UCSD-AML1 (cell line): ENCODE measurements at regions not wholly inside any gene's neighbourhood (a gene's known extent, or its start where the extent isn't known, plus 50 kb on each side); places are given as distances from the start of the nearest gene placed in this dataset.

ENCODE experiments used
- DNase-seq: peaks from one replicate; lab custom pipeline; 2025; ENCODE audit not compliant: unreplicated experiment; lab: John Stamatoyannopoulos, UW

DNA sequence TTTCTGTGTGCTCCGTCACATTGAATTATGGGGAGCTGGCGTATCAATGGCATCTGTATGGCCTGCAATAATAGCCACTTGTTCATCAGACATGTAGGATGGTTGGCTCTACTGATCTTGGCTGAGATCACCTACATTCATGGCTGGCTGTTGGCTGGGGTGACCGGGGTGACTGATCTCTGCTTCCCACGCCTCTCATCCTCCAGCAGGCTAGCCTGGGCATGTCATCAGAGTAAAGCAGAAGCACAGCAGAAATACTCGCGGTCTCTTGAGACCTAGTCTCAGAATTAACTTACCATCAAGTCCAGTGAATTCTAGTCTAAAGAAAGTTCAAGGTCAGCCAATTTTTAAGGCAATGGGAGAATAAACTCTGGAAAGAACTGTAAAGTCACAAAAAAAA is 257.7 kb upstream of the GLI3 start:
- DNase-seq = no peak

DNA sequence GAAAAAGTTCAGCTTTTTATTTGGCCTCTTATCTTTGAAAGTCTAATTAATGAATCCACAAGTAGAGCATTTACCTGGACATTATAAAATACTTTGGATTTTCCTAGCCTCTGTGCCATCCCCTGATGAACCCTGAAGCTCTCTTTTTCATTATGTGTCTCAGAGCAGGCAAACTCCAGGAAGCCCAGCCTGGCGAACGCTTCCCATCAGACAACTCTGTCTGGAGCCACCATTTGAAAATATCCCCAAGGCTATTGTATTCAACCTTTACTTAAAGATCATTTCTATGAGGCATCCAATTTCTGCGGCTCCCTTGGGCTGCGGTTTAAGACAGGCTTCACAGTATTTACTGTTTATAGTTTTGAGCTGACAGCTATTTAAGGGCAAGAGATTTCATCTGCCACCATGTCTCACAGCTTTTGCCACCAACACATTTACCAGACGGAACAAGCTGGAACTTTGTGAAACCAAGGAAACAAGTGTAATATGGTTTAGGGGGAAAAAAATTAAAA is 257.2 kb upstream of the GLI3 start:
- DNase-seq = no peak

DNA sequence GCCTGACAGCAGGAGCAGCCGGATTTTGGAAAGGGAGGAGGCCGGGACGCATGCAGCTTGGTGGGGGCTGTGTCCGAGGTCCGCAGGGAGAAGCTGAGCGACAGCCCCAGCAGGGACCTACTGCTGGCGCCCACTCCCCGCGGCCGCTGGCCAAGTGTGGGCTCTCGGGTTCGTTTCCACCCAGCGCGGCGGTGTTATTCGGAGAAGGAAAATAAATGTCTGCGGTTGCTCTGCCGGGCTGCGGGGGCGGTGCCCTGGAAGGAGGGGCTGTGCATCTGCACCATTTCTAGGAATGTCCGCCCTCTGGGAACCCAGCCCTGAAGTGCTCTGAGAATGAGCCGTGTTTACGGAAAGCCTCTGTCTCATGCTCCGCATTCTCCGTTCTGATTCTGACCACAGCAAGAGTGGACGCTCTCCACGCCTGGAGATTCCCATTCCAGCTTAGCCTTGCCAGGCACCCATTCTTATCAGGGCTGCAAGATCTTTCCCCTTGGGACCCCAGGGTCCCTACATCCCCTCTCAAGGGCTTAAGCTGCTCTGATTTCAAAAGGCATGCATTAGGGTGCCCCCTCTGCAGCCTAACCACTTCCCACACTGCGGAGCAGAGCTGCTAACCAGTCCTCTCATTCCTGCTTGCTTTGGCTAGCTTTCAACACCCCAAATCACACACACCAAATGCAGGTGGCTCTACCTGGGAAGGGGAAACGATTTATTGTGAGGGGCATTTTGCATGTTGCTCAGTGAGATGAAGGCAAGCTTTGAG is 256.6 kb upstream of the GLI3 start:
- no peak for DNase-seq

DNA sequence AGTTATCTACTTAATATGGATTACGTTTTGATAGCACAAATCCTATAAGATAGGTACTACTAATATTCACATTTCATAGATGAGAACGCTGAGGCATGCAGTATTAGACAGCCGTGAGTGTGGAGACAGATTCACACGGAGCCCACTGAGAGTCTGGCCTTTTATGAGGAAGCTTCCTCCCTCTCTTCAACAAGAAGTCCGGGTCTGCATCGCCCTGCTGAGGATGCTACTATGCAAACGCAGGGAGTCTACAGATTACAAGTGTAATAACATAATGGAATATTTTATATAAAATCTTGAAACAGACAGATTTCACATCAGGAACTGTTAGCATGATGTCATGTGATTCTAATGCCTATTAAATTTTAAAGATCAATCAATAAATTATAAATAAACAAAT is 255.9 kb upstream of the GLI3 start:
- DNase-seq = no peak

DNA sequence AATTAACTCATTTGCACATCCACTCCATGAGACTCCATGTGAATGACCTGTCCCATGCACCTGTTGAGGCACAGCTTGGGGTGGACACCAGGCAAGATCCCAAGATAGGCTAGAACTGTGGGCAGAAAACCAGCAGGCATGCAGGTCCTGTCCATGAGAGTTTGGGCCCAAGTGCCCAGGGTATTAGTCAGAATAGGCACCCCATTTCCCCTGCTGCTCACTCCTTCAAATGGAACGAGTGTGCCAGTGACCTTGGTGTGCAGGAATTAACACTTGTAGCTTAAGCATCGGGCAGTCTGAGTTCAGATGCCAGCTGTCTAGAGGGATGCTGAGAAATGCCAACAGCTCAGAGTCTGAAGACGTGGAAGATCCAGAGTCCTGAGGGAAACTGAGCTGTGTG is 254.1 kb upstream of the GLI3 start:
- no peak for DNase-seq

DNA sequence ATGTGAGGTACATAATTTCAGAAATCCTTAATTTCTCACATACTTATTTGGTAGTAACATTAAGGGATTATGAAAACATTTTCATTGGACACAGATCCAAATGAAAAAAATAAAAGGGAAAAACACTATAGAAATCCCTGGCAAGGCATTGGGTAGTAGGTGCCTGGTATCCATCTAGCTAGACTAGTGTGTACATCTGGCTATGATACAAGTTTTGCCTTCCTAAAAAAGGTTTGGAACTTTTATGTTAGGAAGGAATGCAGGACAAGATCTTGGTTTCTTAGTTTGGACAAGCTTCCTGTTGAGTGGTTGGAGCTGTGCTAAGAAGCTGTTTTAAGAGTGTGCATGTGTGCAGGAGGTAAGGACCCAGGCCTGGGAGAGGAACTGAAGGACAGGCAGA is 252.3 kb upstream of the GLI3 start:
- no peak for DNase-seq

DNA sequence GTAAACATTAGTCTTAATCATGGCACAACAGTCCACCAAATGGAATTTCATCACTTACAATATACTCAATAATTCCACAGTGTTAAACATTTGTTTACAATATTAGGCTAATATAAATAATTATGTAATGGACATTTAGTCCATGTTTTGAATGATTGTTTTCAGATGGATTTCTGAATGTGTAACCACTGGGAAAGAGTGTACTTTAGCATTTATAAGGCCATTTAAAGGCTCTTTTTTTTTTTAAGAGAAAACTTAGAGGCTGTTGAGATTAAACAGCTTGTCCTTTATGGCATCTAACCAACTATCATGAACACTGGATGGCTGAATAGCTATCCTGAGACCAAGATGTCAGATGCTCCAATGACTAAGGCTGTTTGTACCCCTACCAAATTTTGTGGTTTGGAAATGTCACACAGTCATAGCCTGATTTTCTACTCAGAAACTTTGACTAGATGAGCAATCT is 248.3 kb upstream of the GLI3 start:
- no peak for DNase-seq

DNA sequence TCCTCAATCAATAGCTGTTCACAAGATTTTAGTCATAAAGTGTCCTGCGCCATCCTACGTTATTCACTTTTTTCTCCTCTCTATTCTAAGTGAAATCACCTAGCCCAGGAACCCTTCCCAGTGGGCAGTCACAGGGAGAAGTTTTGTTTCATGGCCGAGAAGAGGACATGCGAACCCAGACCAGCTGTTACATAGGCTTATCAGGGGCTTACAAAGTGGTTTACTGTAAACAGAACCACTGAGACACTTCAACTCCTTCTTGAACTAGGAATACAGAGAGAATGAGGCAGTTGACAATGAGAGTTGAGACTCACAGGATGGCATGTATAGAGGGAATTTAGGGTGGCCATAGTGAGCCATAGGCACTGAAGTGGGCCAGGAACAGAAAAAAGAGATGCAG is 246.9 kb upstream of the GLI3 start:
- DNase-seq = no peak

DNA sequence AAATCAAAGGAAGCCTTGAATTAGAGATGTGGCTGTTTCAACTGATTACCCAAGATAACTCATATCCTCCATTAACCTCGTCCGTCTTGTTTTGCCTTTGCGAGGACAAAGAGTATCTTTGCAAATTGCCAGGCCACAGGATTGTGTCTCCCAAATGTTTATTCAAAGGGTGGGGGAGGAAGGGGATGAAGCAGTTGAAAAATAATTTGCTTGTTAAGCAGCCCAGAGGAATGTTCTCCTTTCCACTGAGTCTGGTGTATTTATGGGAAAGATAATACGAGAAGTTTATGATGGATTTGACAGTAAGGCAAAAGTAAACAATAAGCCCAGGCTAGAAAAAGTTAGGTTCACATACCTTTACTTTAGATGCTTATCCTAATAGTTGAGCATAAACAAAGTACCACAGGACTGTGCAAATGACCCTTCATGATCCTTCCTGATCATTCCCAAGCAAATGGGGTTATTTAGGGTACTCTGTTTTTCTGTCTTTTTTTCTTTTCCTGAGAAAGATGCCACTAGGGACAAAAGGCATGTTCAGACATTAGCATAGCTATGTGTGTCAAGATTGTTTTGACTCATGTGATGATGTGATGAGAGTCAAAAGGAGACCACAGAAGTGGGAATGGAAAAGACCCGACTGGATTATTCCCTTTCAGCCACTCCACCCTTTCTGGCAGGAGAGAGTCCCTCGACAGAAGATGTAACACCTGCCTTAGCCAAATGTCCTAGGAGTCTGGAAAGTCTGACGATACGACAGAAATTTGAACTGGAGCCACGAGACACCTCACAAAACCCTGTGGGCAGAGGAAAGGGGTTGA is 243.0 kb upstream of the GLI3 start:
- DNase-seq = no peak

DNA sequence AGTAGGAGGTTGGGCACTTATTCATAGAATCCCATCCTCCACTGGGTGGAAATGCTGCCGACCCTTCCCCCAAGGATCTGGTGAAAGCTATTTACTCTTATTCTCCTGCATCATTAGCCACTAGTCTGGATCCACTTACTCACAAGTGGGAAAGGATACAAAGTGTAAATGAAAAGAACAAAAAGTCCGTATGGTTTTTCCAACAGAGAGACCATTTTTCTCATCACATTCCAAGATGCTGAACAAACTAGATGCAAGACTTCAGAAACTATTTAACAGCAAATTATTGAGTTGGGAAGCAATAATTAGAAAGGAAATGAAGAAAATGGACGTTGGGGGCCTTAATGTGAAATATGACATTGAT is 242.4 kb upstream of the GLI3 start:
- no peak for DNase-seq

DNA sequence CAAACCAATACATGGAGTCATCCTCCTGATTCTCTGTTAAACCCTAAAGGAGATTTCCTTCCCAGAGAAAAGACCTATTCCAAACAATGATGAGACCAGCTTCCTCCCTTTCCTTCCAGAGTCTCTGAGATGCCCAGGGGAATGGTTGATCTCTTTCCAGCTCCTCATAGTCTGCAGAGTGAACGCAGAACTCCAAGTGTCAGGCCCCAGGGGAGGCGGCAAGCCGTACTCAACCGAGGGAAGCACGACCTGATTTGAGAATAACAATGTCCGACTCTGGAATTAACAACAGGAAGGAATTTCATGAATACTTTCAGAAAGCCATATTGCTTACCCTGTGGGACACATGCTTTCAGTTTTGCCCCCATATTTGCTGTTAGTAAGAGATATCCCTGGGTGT is 241.7 kb upstream of the GLI3 start:
- DNase-seq = no peak

DNA sequence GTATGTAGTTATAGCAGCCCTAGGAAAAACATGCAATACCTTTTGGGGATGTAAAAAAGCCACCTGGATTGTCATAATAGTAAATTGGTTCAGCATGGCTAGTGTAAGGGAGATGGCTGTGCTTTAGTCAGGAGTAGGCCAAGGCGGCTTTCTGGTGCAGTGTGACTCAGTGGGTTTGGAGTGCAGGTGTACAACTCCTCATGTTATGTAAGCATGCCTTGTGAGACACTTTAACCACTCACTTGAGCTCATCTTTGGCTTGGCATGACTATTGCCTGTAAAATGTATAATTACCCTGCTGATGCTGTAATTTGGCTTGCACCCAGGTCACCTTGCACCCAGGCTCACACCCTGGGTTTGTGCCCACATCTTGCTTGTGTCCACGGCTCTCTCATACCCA is 239.2 kb upstream of the GLI3 start:
- DNase-seq = no peak

DNA sequence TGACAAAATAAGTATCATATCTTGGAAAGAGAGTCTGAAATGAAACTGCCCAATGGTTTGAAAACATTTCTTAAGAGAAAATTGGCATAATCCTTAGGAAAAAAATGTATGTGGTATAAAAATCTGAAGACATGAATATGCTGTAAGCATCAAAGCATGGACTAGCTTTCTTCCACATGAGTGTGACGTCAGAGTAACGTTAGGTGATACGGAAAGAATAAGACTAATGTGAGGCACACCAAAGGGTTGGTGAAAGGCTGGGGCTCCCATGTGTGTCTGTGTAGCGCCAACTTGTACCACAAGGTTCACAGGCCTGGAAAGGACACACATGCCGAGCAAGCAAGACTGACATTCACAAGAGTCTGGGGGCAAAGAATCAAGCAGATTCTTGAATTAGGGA is 238.1 kb upstream of the GLI3 start:
- no peak for DNase-seq

DNA sequence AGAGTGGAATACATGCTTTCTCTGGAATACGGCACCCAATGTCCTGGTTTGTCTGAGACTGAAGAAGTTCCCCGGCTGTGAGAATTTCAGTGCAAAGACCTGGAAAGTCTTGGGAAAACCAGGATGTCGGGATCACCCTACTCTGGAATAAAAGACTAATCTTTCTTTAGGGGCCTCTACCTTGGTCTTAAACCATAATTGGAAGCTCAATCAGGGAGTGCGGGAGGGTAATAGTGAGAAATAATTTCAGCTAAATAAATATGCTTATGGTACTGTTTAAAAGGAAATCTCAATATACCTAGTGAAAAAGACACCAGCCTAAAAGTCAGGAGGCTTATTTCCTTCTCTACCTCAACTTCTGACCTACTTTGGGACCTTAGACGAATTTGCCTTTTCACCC is 236.1 kb upstream of the GLI3 start:
- no peak for DNase-seq

DNA sequence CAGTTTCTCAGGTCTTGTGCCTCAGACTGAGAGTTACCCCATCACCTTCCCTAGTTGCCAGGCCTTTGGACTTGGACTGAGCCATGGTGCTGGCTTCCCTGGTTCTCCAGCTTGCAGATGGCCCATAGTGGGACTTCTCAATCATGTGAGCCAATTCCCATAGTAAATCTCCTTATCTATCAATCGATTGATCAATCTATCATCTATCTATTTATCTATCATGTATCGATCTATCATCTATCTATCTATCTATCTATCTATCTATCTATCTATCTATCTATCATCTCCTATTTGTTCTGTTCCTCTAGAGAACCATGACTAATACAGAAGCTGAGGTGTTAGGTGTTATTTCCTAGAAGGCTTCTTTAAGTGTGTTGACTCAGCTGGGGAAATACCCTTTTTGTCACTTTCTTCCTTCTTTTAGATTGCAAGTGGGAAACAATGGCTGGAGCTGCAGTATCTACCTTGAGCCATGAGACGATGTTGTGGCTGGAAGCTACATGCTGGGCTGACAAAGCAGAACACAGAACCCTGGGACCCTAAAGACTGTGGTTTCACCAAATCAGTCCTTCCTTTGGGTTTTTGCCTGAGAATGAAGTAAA is 234.7 kb upstream of the GLI3 start:
- no peak for DNase-seq

DNA sequence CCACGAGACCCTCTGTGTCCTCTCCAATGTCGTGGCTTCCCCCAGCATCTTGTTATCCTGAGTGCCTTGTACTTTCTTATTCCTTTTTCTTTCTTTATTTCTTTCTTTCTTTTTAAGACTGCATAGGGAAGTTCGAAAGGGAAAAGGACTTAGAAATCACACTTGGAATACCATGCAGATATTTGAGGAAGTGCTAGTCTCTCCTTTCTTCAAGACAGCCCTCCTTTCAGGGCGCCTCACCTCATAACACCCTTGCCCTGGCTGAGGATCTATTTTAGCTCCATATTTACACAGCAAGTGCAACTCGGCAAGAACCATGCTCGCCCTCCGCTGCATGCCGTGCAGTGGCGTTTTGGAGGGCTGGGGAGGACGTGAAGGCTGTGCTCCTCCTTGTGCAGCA is 232.3 kb upstream of the GLI3 start:
- DNase-seq = no peak

DNA sequence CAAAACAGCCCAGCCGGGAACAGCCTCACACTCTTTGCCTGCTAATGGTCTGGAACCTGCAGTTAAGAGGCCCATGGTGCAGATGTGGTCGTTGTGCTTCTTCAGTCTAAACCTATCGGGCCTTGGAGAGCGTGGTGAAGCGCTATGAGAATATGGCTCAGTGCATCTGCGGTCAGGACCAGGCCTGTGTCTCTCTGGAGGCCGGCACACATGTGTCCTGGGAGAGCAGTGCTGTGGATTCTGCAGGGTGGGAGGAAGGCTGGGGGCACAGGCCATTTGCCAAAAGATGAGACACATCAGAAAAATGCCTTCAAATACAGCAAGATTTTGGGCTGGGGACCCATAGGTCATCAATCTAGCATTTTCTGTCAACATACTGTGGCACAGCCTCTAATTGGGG is 231.5 kb upstream of the GLI3 start:
- DNase-seq = no peak

DNA sequence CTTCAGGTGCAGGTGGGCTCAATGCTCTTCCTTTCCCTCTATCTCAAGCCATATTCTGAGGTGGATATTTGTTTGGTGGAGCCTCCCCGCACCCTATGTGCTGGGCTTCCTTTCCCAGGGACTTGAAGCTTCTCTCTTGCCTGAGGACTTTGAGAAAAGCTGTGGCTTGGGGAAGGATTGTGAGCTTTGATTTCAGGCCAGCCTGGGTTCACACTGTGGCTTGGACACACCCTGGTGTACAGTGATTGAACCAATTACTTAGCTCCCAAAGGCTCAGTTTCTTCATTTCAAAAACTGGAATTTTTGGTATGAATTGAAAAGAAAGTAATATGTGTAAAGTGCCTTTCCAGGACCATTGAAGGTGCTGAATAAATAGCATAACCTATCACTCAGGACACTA is 224.5 kb upstream of the GLI3 start:
- no peak for DNase-seq

DNA sequence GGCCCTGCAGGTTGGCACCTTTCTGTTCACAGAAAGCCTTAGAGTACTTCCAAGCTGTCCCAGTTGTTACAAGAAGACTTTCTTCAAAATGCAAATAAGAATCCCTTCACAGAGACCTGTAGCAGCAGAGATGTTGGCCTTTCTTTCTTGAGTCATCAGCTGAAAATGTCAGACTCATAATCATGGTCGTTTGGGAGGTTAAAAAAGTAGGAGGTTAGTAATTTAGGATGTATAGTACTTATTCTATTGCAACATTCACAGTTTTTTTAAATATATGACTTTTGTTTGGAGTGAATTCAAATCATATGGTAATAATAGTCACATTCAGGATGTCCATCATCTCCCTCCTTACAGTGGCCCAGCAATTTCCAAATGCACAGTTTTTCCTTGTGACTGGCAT is 223.9 kb upstream of the GLI3 start:
- DNase-seq = no peak

DNA sequence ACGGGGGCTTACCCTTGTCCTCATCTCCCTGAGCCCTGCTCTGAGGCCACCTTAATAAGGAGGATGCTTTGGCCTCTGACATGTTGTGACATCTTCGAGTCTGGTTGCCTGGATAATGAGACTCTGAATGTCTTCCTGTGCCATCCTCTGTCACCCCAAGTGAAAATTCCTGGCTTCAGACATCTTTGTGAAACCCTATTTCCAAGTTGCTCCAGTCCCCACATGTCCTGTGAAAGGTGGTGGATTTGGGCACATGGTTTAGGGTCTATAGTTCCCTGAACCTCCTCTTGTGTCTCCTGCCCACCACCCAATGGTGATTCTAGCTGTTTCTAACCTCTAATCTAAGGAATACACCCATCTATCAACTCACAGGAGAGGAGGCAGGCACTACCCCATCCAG is 223.1 kb upstream of the GLI3 start:
- DNase-seq = no peak

DNA sequence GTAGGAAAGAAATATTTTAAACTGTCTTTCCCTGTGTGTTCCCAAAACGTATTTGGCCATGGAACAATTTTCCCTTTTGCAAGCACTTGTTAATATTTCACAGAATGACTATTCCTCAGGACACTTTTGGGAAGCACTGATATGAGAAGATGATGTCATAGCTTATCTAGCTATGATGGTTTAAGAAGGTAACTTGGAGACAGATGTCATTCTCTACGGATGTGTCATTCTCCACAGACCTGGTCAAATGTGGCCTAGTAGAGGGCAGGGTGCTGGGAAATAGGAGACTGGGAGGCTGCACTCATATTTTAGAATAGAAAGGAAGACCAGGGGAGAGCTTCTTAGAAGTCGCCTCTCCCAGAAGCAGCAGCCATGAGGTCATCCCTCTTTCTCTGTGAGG is 220.7 kb upstream of the GLI3 start:
- DNase-seq = no peak

DNA sequence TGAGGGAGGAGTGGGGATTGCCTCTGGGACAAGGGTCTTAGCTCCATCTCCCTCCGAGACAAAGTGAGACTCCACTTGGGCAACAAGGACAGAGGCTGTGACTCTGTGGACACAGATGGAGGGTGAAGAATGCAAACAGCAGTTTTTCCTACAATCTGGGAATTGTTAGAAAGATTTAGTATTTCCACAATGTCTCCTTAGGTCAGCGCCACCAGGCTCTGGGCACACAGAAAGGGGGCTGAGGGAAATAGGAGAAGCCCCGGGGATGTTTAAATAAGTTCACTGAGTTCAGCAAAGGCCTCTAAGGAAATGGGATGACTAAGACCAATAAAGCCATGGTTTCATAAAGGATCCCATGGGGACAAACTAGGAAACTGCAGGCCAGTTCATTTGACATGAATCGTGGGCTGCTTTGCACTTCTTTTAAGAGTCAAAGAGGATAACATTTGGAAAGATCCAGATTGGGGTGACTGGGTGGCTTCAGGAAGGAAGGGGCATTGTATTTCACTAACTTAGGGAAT is 219.8 kb upstream of the GLI3 start:
- DNase-seq = no peak
